ENCODE measurements at regions not wholly inside any gene's neighbourhood (a gene's known extent, or its start where the extent isn't known, plus 50 kb on each side); places are given as distances from the start of the nearest gene placed in this dataset.

GRCh38 chr6:82568290-82568993, 204.8 kb downstream of the TPBG start:
- no peaks in the 10 kb centered on the region for H3K27me3 ChIP-seq (ENCODE audit: insufficient read depth)
- H3K79me2 ChIP-seq (ENCODE audit: insufficient read depth): no peaks in the 10 kb centered on the region
- ChIA-PET CTCF (interaction anchor here (0.6 to 1.1 kb wide), 2 partner anchors 462 to 487 kb away, joined by 3 read pairs; no protein-coding TSS in a partner anchor), POLR2A (no interaction called here)
- TF ChIP-seq TEAD4 (IDR thresholded peaks at IDR 0.05; ENCODE audit: borderline replicate concordance, insufficient read depth) (no peak), RCOR1 (IDR thresholded peaks at IDR 0.05; ENCODE audit: low read length) (no peak), CTCF (IDR thresholded peaks at IDR 0.05) (no peak), MXI1 (IDR thresholded peaks at IDR 0.05; ENCODE audit: low read depth, low read length) (no peak), ELF1 (IDR thresholded peaks at IDR 0.05) (no peak), GATA2 (CRISPR knock-in tag; IDR thresholded peaks at IDR 0.05) (no peak), FOSL2 (IDR thresholded peaks at IDR 0.05; ENCODE audit: borderline replicate concordance, low read depth) (no peak)
- H3F3A ChIP-seq (replicated peaks; ENCODE audit: insufficient read depth): no peaks in the 10 kb centered on the region
- no peak overlapping the region for H3K9ac ChIP-seq
- H3K4me1 ChIP-seq (ENCODE audit: control insufficient read depth in 1 of 2, insufficient read depth in 2 of 2, low read depth in 1 of 2, low read length in 1 of 2): peaks cover 0 to 6% of the 10 kb centered on the region in 2 experiments; a peak in 2 of 4 replicates
- no peak overlapping the region for H3K4me2 ChIP-seq
- H3K4me3 ChIP-seq (ENCODE audit: low read depth in 2 of 2, low read length in 1 of 2): no peak overlapping the region
- no peaks in the 10 kb centered on the region for H3K9me2 ChIP-seq
- H3K9me3 ChIP-seq: no peaks in the 10 kb centered on the region
- H3K27ac ChIP-seq (ENCODE audit: low read depth in 2 of 2, low read length in 1 of 2): no peak overlapping the region
- H3K36me3 ChIP-seq (replicated peaks in 1 of 2; ENCODE audit: control insufficient read depth in 1 of 2, insufficient read depth in 2 of 2, low read length in 1 of 2): no peaks in the 10 kb centered on the region
- no peak for DNase-seq
- no peak overlapping the region for H2AFZ ChIP-seq (ENCODE audit: low read depth)
- 79% methylated on average over 4 of the region's 6 CpGs for WGBS (ENCODE audit: low lambda C conversion rate)
- H4K20me1 ChIP-seq (ENCODE audit: insufficient read depth): no peaks in the 10 kb centered on the region

- CTCF ChIA-PET: interaction anchor here (1.1 kb wide), 1 partner anchor 487 kb away, joined by 3 read pairs; no protein-coding TSS in a partner anchor
- DNase-seq: no peak
- Histone ChIP-seq H3K9me3 (no peaks in the 10 kb centered on the region), H2AFZ (ENCODE audit: low read depth) (no peak overlapping the region), H3K27me3 (ENCODE audit: insufficient read depth) (no peaks in the 10 kb centered on the region), H3K9me2 (no peaks in the 10 kb centered on the region), H3K79me2 (ENCODE audit: insufficient read depth) (no peaks in the 10 kb centered on the region), H3K4me2 (no peak overlapping the region), H4K20me1 (ENCODE audit: insufficient read depth) (no peaks in the 10 kb centered on the region), H3K4me3 (ENCODE audit: low read depth in 2 of 2, low read length in 1 of 2) (no peak overlapping the region), H3K27ac (ENCODE audit: low read depth in 2 of 2, low read length in 1 of 2) (no peak overlapping the region), H3F3A (replicated peaks; ENCODE audit: insufficient read depth) (no peaks in the 10 kb centered on the region), H3K9ac (no peak overlapping the region), H3K36me3 (replicated peaks in 1 of 2; ENCODE audit: control insufficient read depth in 1 of 2, insufficient read depth in 2 of 2, low read length in 1 of 2) (no peaks in the 10 kb centered on the region), H3K4me1 (ENCODE audit: control insufficient read depth in 1 of 2, insufficient read depth in 2 of 2, low read depth in 1 of 2, low read length in 1 of 2) (peaks cover 0 to 6% of the 10 kb centered on the region in 2 experiments; a peak in 2 of 4 replicates)
- 96% methylated on average over 1 of the region's 1 CpG for WGBS (ENCODE audit: low lambda C conversion rate)
- POLR2A ChIA-PET: no interaction called here
- no peak for TF ChIP-seq TAF1 (IDR thresholded peaks at IDR 0.05; ENCODE audit: borderline replicate concordance, low read depth, low read length)
- TF ChIP-seq MXI1 (IDR thresholded peaks at IDR 0.05; ENCODE audit: low read depth, low read length): no peak
- TF ChIP-seq REST (IDR thresholded peaks at IDR 0.05; ENCODE audit: low read depth, low read length): no peak
- TF ChIP-seq FOXJ3 (CRISPR knock-in tag; IDR thresholded peaks at IDR 0.05): no peak
- TF ChIP-seq CTCF (IDR thresholded peaks at IDR 0.05): no peak
- no peak for TF ChIP-seq RCOR1 (IDR thresholded peaks at IDR 0.05; ENCODE audit: low read length)
- no peak for TF ChIP-seq PBX3 (IDR thresholded peaks at IDR 0.05)
- no peak for TF ChIP-seq NFIC (IDR thresholded peaks at IDR 0.05; ENCODE audit: borderline replicate concordance)
- TF ChIP-seq JUND (IDR thresholded peaks at IDR 0.05): no peak
- no peak for TF ChIP-seq GATA2 (CRISPR knock-in tag; IDR thresholded peaks at IDR 0.05)
- TF ChIP-seq ELF1 (IDR thresholded peaks at IDR 0.05): no peak
- no peak for TF ChIP-seq EZH2phosphoT487 (IDR thresholded peaks at IDR 0.05; ENCODE audit: borderline replicate concordance, low read depth)
- TF ChIP-seq RXRA (IDR thresholded peaks at IDR 0.05; ENCODE audit: borderline replicate concordance, low read depth): no peak
- no peak for TF ChIP-seq IRF3 (IDR thresholded peaks at IDR 0.05; ENCODE audit: low read depth, low read length)
These were observed 205.4 kb downstream of the TPBG start for GRCh38 chr6:82569022-82569421.

Measured in SK-N-SH (cell line).